ENCODE measurements at regions not wholly inside any gene's neighbourhood (a gene's known extent, or its start where the extent isn't known, plus 50 kb on each side); places are given as distances from the start of the nearest gene placed in this dataset.

- no peak for TF ChIP-seq POLR2AphosphoS5 (IDR thresholded peaks at IDR 0.05)
- no peak for TF ChIP-seq CTCF (IDR thresholded peaks at IDR 0.05; ENCODE audit: poor library complexity, severe bottlenecking)
- no peak for TF ChIP-seq TAF1 (IDR thresholded peaks at IDR 0.05; ENCODE audit: low read depth)
- TF ChIP-seq EZH2 (IDR thresholded peaks at IDR 0.05; ENCODE audit: borderline replicate concordance, insufficient read depth, low read length, poor library complexity, severe bottlenecking) = no peak
- TF ChIP-seq REST (IDR thresholded peaks at IDR 0.05; ENCODE audit: borderline replicate concordance) = no peak
- TF ChIP-seq SMC3 (conservative IDR thresholded peaks at IDR 0.05; ENCODE audit: poor library complexity) = no peak
Measured at GRCh38 chr16:56137269-56137668, 54.0 kb upstream of the GNAO1 start.

All from neural cell (in vitro differentiated cells).